ENCODE measurements at regions not wholly inside any gene's neighbourhood (a gene's known extent, or its start where the extent isn't known, plus 50 kb on each side); places are given as distances from the start of the nearest gene placed in this dataset.

DNA sequence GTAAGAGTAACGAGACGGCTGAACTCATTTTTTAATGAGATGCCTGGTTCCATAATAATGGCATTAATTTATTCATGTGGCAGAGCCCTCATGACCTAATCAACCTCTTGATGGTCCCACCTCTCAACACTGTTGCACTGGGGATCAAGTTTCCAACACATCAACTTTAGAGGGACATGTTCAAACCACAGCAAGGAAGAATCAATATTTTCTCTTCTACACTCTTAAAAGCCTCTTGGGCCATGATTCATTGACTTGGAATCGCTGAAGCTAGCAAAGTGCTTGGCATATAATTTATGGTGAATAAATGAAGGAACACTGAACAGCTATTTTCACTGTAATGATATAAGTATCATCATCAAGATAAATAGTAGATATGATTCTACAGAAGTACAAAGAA is 333.0 kb downstream of the TNS1 start:
- H4K5ac ChIP-seq (ENCODE audit: low read length) = no peak overlapping the region
- no peaks in the 10 kb centered on the region for H3K79me1 ChIP-seq (ENCODE audit: low read length)
- no peaks in the 10 kb centered on the region for H3K79me2 ChIP-seq (ENCODE audit: control insufficient read depth, insufficient read depth, low read length)
- no peak for DNase-seq
- no peaks in the 10 kb centered on the region for H3K27me3 ChIP-seq (ENCODE audit: insufficient read depth, low read length, poor library complexity)
- no peak overlapping the region for H3K4ac ChIP-seq (ENCODE audit: low read depth, low read length)
- no peak overlapping the region for H2BK120ac ChIP-seq (ENCODE audit: low read depth, low read length)
- no peak overlapping the region for H2AK5ac ChIP-seq (ENCODE audit: low read length)
- H3K4me3 ChIP-seq (ENCODE audit: low read length) = no peak overlapping the region
- no peak overlapping the region for H3K56ac ChIP-seq (ENCODE audit: low read length)
- H2BK15ac ChIP-seq (replicated peaks; ENCODE audit: low read depth) = no peak overlapping the region
- H3K36me3 ChIP-seq (ENCODE audit: control insufficient read depth, insufficient read depth, low read length) = no peaks in the 10 kb centered on the region
- H3K27ac ChIP-seq (ENCODE audit: low read depth, low read length) = no peak overlapping the region
- H2BK5ac ChIP-seq (ENCODE audit: low read length) = no peak overlapping the region
- no CpG with 5 or more reads among the region's 3 CpGs for WGBS (ENCODE audit: extremely low coverage, insufficient coverage, low lambda C conversion rate)
- H3K23ac ChIP-seq (ENCODE audit: low read length) = no peak overlapping the region
- H3K9ac ChIP-seq (ENCODE audit: low read length) = no peak overlapping the region
- H3K18ac ChIP-seq (ENCODE audit: low read length) = no peak overlapping the region
- H3K4me1 ChIP-seq (ENCODE audit: control insufficient read depth, low read depth, low read length) = no peaks in the 10 kb centered on the region
- H3K4me2 ChIP-seq (ENCODE audit: low read length) = no peak overlapping the region
- no peak overlapping the region for H4K8ac ChIP-seq (ENCODE audit: low read depth, low read length)

DNA sequence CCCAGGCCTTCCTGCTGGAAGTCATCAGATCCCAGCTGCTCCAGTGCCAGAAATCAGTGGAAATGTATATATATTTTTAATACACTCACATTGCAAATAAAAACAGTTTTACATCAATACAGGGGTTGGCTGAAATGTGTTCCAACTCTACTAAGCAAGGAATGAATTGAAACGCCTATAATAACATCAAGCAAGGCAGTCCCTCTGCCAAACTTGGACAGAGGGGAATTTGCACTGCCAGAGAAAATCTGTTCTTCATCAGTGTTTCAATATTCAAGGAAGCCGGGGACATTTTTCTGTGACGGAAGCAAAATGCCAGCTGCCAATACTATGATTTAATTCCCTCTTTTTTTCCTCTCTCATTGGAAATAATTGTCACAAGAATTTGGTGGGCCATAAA is 335.3 kb downstream of the TNS1 start:
- no peaks in the 10 kb centered on the region for H3K27me3 ChIP-seq (ENCODE audit: insufficient read depth, low read length, poor library complexity)
- no peaks in the 10 kb centered on the region for H3K36me3 ChIP-seq (ENCODE audit: control insufficient read depth, insufficient read depth, low read length)
- H3K4ac ChIP-seq (ENCODE audit: low read depth, low read length) = no peak overlapping the region
- H2AK5ac ChIP-seq (ENCODE audit: low read length) = no peak overlapping the region
- H3K4me2 ChIP-seq (ENCODE audit: low read length) = no peak overlapping the region
- H3K4me1 ChIP-seq (ENCODE audit: control insufficient read depth, low read depth, low read length) = no peaks in the 10 kb centered on the region
- H2BK120ac ChIP-seq (ENCODE audit: low read depth, low read length) = no peak overlapping the region
- no peaks in the 10 kb centered on the region for H3K79me2 ChIP-seq (ENCODE audit: control insufficient read depth, insufficient read depth, low read length)
- H3K23ac ChIP-seq (ENCODE audit: low read length) = no peak overlapping the region
- no CpG with 5 or more reads among the region's 3 CpGs for WGBS (ENCODE audit: extremely low coverage, insufficient coverage, low lambda C conversion rate)
- no peaks in the 10 kb centered on the region for H3K79me1 ChIP-seq (ENCODE audit: low read length)
- H2BK5ac ChIP-seq (ENCODE audit: low read length) = no peak overlapping the region
- no peak overlapping the region for H3K18ac ChIP-seq (ENCODE audit: low read length)
- H3K27ac ChIP-seq (ENCODE audit: low read depth, low read length) = no peak overlapping the region
- no peak overlapping the region for H2BK15ac ChIP-seq (replicated peaks; ENCODE audit: low read depth)
- DNase-seq = no peak
- H4K5ac ChIP-seq (ENCODE audit: low read length) = no peak overlapping the region
- no peak overlapping the region for H3K4me3 ChIP-seq (ENCODE audit: low read length)
- H4K8ac ChIP-seq (ENCODE audit: low read depth, low read length) = no peak overlapping the region
- no peak overlapping the region for H3K9ac ChIP-seq (ENCODE audit: low read length)
- no peak overlapping the region for H3K56ac ChIP-seq (ENCODE audit: low read length)

DNA sequence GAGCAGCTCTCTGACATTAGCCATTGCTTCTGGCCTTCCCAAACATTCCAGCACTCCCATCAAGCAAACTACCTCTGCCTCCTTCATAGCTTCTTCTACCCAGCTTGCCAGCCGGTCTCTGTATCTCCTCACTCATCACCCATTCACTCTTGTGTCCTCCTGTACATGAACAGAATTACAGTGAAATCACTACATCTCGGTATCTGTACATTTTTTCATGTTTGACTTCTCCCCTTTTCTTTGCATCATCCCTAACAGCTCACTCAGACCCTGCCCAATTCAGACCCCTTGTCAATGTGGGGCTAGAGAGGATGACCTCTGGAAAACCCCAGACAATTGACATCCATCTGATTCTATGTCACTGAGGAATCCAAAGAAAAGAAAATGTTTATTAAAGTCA is 335.8 kb downstream of the TNS1 start:
- H3K4me2 ChIP-seq (ENCODE audit: low read length) = no peak overlapping the region
- no peaks in the 10 kb centered on the region for H3K27me3 ChIP-seq (ENCODE audit: insufficient read depth, low read length, poor library complexity)
- H3K36me3 ChIP-seq (ENCODE audit: control insufficient read depth, insufficient read depth, low read length) = no peaks in the 10 kb centered on the region
- no peak overlapping the region for H3K4me3 ChIP-seq (ENCODE audit: low read length)
- no CpG with 5 or more reads among the region's 2 CpGs for WGBS (ENCODE audit: extremely low coverage, insufficient coverage, low lambda C conversion rate)
- no peak overlapping the region for H3K9ac ChIP-seq (ENCODE audit: low read length)
- no peak for DNase-seq
- no peak overlapping the region for H3K27ac ChIP-seq (ENCODE audit: low read depth, low read length)
- H2BK15ac ChIP-seq (replicated peaks; ENCODE audit: low read depth) = no peak overlapping the region
- no peak overlapping the region for H4K5ac ChIP-seq (ENCODE audit: low read length)
- no peaks in the 10 kb centered on the region for H3K79me2 ChIP-seq (ENCODE audit: control insufficient read depth, insufficient read depth, low read length)
- H2BK120ac ChIP-seq (ENCODE audit: low read depth, low read length) = no peak overlapping the region
- H4K8ac ChIP-seq (ENCODE audit: low read depth, low read length) = no peak overlapping the region
- H3K56ac ChIP-seq (ENCODE audit: low read length) = no peak overlapping the region
- no peak overlapping the region for H3K4ac ChIP-seq (ENCODE audit: low read depth, low read length)
- no peak overlapping the region for H3K23ac ChIP-seq (ENCODE audit: low read length)
- H3K4me1 ChIP-seq (ENCODE audit: control insufficient read depth, low read depth, low read length) = no peaks in the 10 kb centered on the region
- H3K79me1 ChIP-seq (ENCODE audit: low read length) = no peaks in the 10 kb centered on the region
- H3K18ac ChIP-seq (ENCODE audit: low read length) = no peak overlapping the region
- no peak overlapping the region for H2AK5ac ChIP-seq (ENCODE audit: low read length)
- no peak overlapping the region for H2BK5ac ChIP-seq (ENCODE audit: low read length)

DNA sequence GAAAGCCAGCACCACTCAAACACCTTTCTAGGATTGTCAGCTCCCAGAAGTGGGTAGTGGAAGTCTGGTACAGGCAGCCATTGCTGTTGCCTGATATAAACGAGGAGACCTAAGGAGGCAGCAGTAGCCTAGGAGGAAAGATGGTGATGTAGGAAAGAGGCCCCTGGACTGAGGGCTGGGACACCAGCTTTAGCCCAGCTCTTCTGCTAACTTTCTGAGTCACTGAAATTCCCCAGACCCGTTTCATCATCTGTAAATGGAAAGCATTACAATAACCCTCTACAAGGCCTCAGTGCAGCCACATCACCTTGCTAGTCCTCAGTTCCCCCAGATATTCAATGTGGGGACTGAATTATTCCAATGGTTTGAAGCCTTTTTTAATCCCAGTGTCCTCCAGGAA is 336.5 kb downstream of the TNS1 start:
- Histone ChIP-seq H4K8ac (ENCODE audit: low read depth, low read length) (no peak overlapping the region), H3K18ac (ENCODE audit: low read length) (no peak overlapping the region), H3K4me2 (ENCODE audit: low read length) (no peak overlapping the region), H4K5ac (ENCODE audit: low read length) (no peak overlapping the region), H2BK5ac (ENCODE audit: low read length) (no peak overlapping the region), H3K79me2 (ENCODE audit: control insufficient read depth, insufficient read depth, low read length) (no peaks in the 10 kb centered on the region), H3K36me3 (ENCODE audit: control insufficient read depth, insufficient read depth, low read length) (no peaks in the 10 kb centered on the region), H3K23ac (ENCODE audit: low read length) (no peak overlapping the region), H3K79me1 (ENCODE audit: low read length) (no peaks in the 10 kb centered on the region), H2AK5ac (ENCODE audit: low read length) (no peak overlapping the region), H3K4me3 (ENCODE audit: low read length) (no peak overlapping the region), H2BK15ac (replicated peaks; ENCODE audit: low read depth) (no peak overlapping the region), H3K4ac (ENCODE audit: low read depth, low read length) (no peak overlapping the region), H3K27ac (ENCODE audit: low read depth, low read length) (no peak overlapping the region), H3K56ac (ENCODE audit: low read length) (no peak overlapping the region), H3K9ac (ENCODE audit: low read length) (no peak overlapping the region), H3K27me3 (ENCODE audit: insufficient read depth, low read length, poor library complexity) (no peaks in the 10 kb centered on the region), H2BK120ac (ENCODE audit: low read depth, low read length) (no peak overlapping the region), H3K4me1 (ENCODE audit: control insufficient read depth, low read depth, low read length) (no peaks in the 10 kb centered on the region)
- DNase-seq = no peak
- WGBS (ENCODE audit: extremely low coverage, insufficient coverage, low lambda C conversion rate) = no CpG with 5 or more reads among the region's 2 CpGs

DNA sequence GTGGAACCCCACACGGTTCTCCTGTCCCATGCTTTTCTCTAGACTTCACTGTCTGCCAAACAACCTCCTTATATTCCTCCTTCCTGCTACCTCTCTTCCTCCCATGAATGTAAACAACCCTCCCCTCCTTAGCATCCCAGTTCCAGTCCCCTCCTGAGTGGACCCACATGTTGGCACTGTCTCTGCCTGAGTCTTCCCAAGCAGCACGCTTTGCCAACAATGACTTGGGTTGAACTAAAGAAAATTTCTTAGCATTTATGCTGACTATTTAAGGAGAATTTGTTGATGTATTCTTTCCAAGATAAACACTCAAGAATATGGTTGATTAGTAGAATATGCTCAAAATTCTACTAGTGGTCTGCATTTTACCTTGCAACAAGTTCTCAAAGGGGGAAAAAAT is 338.0 kb downstream of the TNS1 start:
- Histone ChIP-seq H3K4me3 (ENCODE audit: low read length) (no peak overlapping the region), H3K23ac (ENCODE audit: low read length) (no peak overlapping the region), H3K9ac (ENCODE audit: low read length) (no peak overlapping the region), H2BK5ac (ENCODE audit: low read length) (no peak overlapping the region), H3K56ac (ENCODE audit: low read length) (no peak overlapping the region), H3K4me2 (ENCODE audit: low read length) (no peak overlapping the region), H3K18ac (ENCODE audit: low read length) (no peak overlapping the region), H2BK120ac (ENCODE audit: low read depth, low read length) (no peak overlapping the region), H3K79me2 (ENCODE audit: control insufficient read depth, insufficient read depth, low read length) (no peaks in the 10 kb centered on the region), H3K36me3 (ENCODE audit: control insufficient read depth, insufficient read depth, low read length) (no peaks in the 10 kb centered on the region), H3K4ac (ENCODE audit: low read depth, low read length) (no peak overlapping the region), H2AK5ac (ENCODE audit: low read length) (no peak overlapping the region), H3K27ac (ENCODE audit: low read depth, low read length) (no peak overlapping the region), H3K27me3 (ENCODE audit: insufficient read depth, low read length, poor library complexity) (no peaks in the 10 kb centered on the region), H4K8ac (ENCODE audit: low read depth, low read length) (no peak overlapping the region), H4K5ac (ENCODE audit: low read length) (no peak overlapping the region), H3K4me1 (ENCODE audit: control insufficient read depth, low read depth, low read length) (no peaks in the 10 kb centered on the region), H2BK15ac (replicated peaks; ENCODE audit: low read depth) (no peak overlapping the region), H3K79me1 (ENCODE audit: low read length) (no peaks in the 10 kb centered on the region)
- no CpG with 5 or more reads among the region's 2 CpGs for WGBS (ENCODE audit: extremely low coverage, insufficient coverage, low lambda C conversion rate)
- no peak for DNase-seq

DNA sequence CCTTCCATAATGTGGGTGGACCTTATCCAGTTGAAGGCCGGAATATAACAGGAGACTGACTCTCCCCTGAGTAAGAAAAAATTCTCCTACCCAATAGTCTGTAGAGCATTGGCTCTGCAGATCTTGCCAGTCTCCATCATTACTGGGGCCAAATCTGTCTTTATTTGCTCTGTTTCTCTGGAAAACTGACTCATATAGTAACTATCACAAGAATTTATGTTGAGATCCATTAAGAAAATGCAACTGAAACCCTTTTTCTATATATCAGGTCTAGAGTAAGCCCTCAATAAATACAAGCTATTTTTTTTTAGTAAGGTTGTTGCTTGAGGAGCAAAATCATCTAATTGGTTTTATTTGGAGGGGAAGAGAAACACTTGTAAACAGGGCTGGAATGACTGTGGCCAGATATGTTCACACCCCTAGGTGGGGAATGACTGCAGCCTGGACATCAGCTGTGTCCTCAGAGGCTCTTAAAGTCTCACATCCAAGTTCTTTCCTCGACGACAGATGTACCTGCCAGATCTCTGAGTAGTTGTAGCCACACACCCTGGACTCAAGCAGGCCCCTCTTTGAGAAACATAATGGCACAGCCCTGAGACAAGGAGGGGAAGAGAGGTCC is 339.7 kb downstream of the TNS1 start:
- Histone ChIP-seq H3K4me1 (ENCODE audit: control insufficient read depth, low read depth, low read length) (no peaks in the 10 kb centered on the region), H3K9ac (ENCODE audit: low read length) (no peak overlapping the region), H3K27ac (ENCODE audit: low read depth, low read length) (no peak overlapping the region), H3K4me3 (ENCODE audit: low read length) (no peak overlapping the region), H3K4me2 (ENCODE audit: low read length) (no peak overlapping the region), H3K23ac (ENCODE audit: low read length) (no peak overlapping the region), H2BK120ac (ENCODE audit: low read depth, low read length) (no peak overlapping the region), H2BK5ac (ENCODE audit: low read length) (no peak overlapping the region), H3K4ac (ENCODE audit: low read depth, low read length) (no peak overlapping the region), H2AK5ac (ENCODE audit: low read length) (no peak overlapping the region), H3K27me3 (ENCODE audit: insufficient read depth, low read length, poor library complexity) (no peaks in the 10 kb centered on the region), H3K79me2 (ENCODE audit: control insufficient read depth, insufficient read depth, low read length) (no peaks in the 10 kb centered on the region), H3K36me3 (ENCODE audit: control insufficient read depth, insufficient read depth, low read length) (no peaks in the 10 kb centered on the region), H3K18ac (ENCODE audit: low read length) (no peak overlapping the region), H4K8ac (ENCODE audit: low read depth, low read length) (no peak overlapping the region), H4K5ac (ENCODE audit: low read length) (no peak overlapping the region), H3K79me1 (ENCODE audit: low read length) (no peaks in the 10 kb centered on the region), H2BK15ac (replicated peaks; ENCODE audit: low read depth) (no peak overlapping the region), H3K56ac (ENCODE audit: low read length) (no peak overlapping the region)
- no peak for DNase-seq
- no CpG with 5 or more reads among the region's 3 CpGs for WGBS (ENCODE audit: extremely low coverage, insufficient coverage, low lambda C conversion rate)
